HEK293 (cell line): ENCODE measurements at regions not wholly inside any gene's neighbourhood (a gene's known extent, or its start where the extent isn't known, plus 50 kb on each side); places are given as distances from the start of the nearest gene placed in this dataset.

ENCODE experiments used
- CTCF ChIA-PET: fragments of 350-600 bp; formaldehyde crosslinking; extraction: SDS; loops from one replicate; lab custom pipeline; 2021; ENCODE audit warnings: antibody characterized with exemption; lab: Yijun Ruan, JAX
- POLR2A ChIA-PET: fragments of 300-600 bp; formaldehyde crosslinking; extraction: SDS; loops from one replicate; lab custom pipeline; 2020; ENCODE audit warnings: antibody characterized with exemption, inconsistent platforms; lab: Yijun Ruan, JAX
- H3K27ac ChIP-seq: fragments of 200-500 bp; sonication (Bioruptor generic); 2 replicates; pipeline ENCODE4 v1.5.1; 2014; ENCODE audit warnings: low read depth, low read length, control low read depth, inconsistent platforms; ENCODE audit errors: extremely low read depth
- H3K36me3 ChIP-seq, 2 experiments: fragments of 200-500 bp in 1 of 2; sonication (Bioruptor generic) in 1 of 2; 1 replicate in 1 of 2; 2 replicates in 1 of 2; pipeline ENCODE4 v1.5.1; 2014 to 2017; ENCODE audit warnings: inconsistent platforms in 2 of 2, low read length in 2 of 2; ENCODE audit not compliant: control insufficient read depth in 2 of 2, insufficient read depth in 1 of 2
- H3K4me1 ChIP-seq: fragments of 200-500 bp; sonication (Bioruptor generic); 2 replicates; pipeline ENCODE4 v1.5.1; 2014; ENCODE audit warnings: mild to moderate bottlenecking, low read length, inconsistent platforms; ENCODE audit not compliant: control insufficient read depth, insufficient read depth
- H3K4me3 ChIP-seq: 2 replicates; pipeline ENCODE4 v1.5.1; 2011; ENCODE audit warnings: low read depth, mild to moderate bottlenecking, control low read depth, low read length, moderate library complexity
- H3K9me3 ChIP-seq: fragments of 200-500 bp; sonication (Bioruptor generic); 2 replicates; pipeline ENCODE4 v1.5.1; 2014; ENCODE audit warnings: low read depth, low read length, inconsistent platforms; ENCODE audit not compliant: control insufficient read depth, insufficient read depth
- EGR2 ChIP-seq: fragments of 450-650 bp; formaldehyde crosslinking; IDR thresholded peaks from 2 replicates; pipeline ENCODE4 v1.5.1; 2016; ENCODE audit warnings: low read depth, missing biosample characterization, missing genetic modification characterization
- HOXA7 ChIP-seq: sonication (generic); formaldehyde crosslinking; IDR thresholded peaks from 2 replicates; pipeline ENCODE4 v1.8.1; 2022; ENCODE audit warnings: missing genetic modification reagents, borderline replicate concordance
- KLF16 ChIP-seq: fragments of 450-650 bp; formaldehyde crosslinking; IDR thresholded peaks from 2 replicates; pipeline ENCODE4 v1.5.1; 2017; ENCODE audit warnings: missing biosample characterization, missing genetic modification characterization
- SCRT2 ChIP-seq: fragments of 450-650 bp; formaldehyde crosslinking; IDR thresholded peaks from 2 replicates; pipeline ENCODE4 v1.5.1; 2016; ENCODE audit warnings: missing biosample characterization, missing genetic modification characterization
- SP2 ChIP-seq: fragments of 450-650 bp; formaldehyde crosslinking; IDR thresholded peaks from 2 replicates; pipeline ENCODE4 v1.5.1; 2016; ENCODE audit warnings: missing biosample characterization, missing genetic modification characterization
- SP3 ChIP-seq: fragments of 450-650 bp; formaldehyde crosslinking; IDR thresholded peaks from 2 replicates; pipeline ENCODE4 v1.5.1; 2016; ENCODE audit warnings: missing biosample characterization, missing genetic modification characterization
- TCF7L2 ChIP-seq: IDR thresholded peaks from 2 replicates; pipeline ENCODE4 v1.6.1; 2011; ENCODE audit warnings: low read depth, mild to moderate bottlenecking, inconsistent platforms, low read length, moderate library complexity, borderline replicate concordance
- YY1 ChIP-seq: fragments of 450-650 bp; formaldehyde crosslinking; IDR thresholded peaks from 2 replicates; pipeline ENCODE4 v1.5.1; 2018; ENCODE audit warnings: missing biosample characterization, missing genetic modification characterization
- ZFP37 ChIP-seq: fragments of 450-650 bp; formaldehyde crosslinking; IDR thresholded peaks from 2 replicates; pipeline ENCODE4 v1.5.1; 2016; ENCODE audit warnings: missing biosample characterization, missing genetic modification characterization
- ZNF155 ChIP-seq: fragments of 450-650 bp; formaldehyde crosslinking; IDR thresholded peaks from 2 replicates; pipeline ENCODE4 v1.5.1; 2016; ENCODE audit warnings: missing biosample characterization, missing genetic modification characterization
- ZNF266 ChIP-seq: fragments of 450-650 bp; formaldehyde crosslinking; IDR thresholded peaks from 2 replicates; pipeline ENCODE4 v1.5.1; 2016; ENCODE audit warnings: missing biosample characterization, missing genetic modification characterization, low read depth
- ZNF37A ChIP-seq: fragments of 450-650 bp; IDR thresholded peaks from 2 replicates; pipeline ENCODE4 v1.5.1; 2018; ENCODE audit warnings: missing biosample characterization, missing genetic modification characterization
- ZNF548 ChIP-seq: fragments of 450-650 bp; formaldehyde crosslinking; IDR thresholded peaks from 2 replicates; pipeline ENCODE4 v1.5.1; 2016; ENCODE audit warnings: missing biosample characterization, missing genetic modification characterization
- ZNF560 ChIP-seq: fragments of 450-650 bp; formaldehyde crosslinking; IDR thresholded peaks from 2 replicates; pipeline ENCODE4 v1.5.1; 2017; ENCODE audit warnings: missing biosample characterization, missing genetic modification characterization, borderline replicate concordance
- ZNF624 ChIP-seq: fragments of 450-650 bp; formaldehyde crosslinking; IDR thresholded peaks from 2 replicates; pipeline ENCODE4 v1.5.1; 2017; ENCODE audit warnings: missing biosample characterization, missing genetic modification characterization
- ZNF76 ChIP-seq: fragments of 450-650 bp; formaldehyde crosslinking; IDR thresholded peaks from 2 replicates; pipeline ENCODE4; 2016; ENCODE audit warnings: low read depth, missing biosample characterization, missing genetic modification characterization, borderline replicate concordance
- TF ChIP-seq, protein P1 (sequence below): fragments of 450-650 bp; formaldehyde crosslinking; IDR thresholded peaks from 2 replicates; pipeline ENCODE4; 2016; ENCODE audit warnings: missing biosample characterization, missing genetic modification characterization
- TF ChIP-seq, protein P2 (sequence below): fragments of 450-650 bp; formaldehyde crosslinking; IDR thresholded peaks from 2 replicates; pipeline ENCODE4 v1.5.1; 2016; ENCODE audit warnings: missing biosample characterization, missing genetic modification characterization
- TF ChIP-seq, protein P3 (sequence below): sonication (generic); formaldehyde crosslinking; IDR thresholded peaks from 2 replicates; pipeline ENCODE4 v1.8.1; 2022; ENCODE audit warnings: mild to moderate bottlenecking, moderate library complexity, missing genetic modification reagents
- TF ChIP-seq, protein P4 (sequence below): fragments of 450-650 bp; formaldehyde crosslinking; IDR thresholded peaks from 2 replicates; pipeline ENCODE4 v1.5.1; 2016; ENCODE audit warnings: missing biosample characterization, missing genetic modification characterization, borderline replicate concordance
- TF ChIP-seq, protein P5 (sequence below): fragments of 450-650 bp; formaldehyde crosslinking; IDR thresholded peaks from 2 replicates; pipeline ENCODE4 v1.5.1; 2016; ENCODE audit warnings: missing biosample characterization, missing genetic modification characterization
- TF ChIP-seq, protein P6 (sequence below): fragments of 450-650 bp; formaldehyde crosslinking; IDR thresholded peaks from 2 replicates; pipeline ENCODE4 v1.5.1; 2016; ENCODE audit warnings: missing biosample characterization, missing genetic modification characterization, low read depth

DNA sequence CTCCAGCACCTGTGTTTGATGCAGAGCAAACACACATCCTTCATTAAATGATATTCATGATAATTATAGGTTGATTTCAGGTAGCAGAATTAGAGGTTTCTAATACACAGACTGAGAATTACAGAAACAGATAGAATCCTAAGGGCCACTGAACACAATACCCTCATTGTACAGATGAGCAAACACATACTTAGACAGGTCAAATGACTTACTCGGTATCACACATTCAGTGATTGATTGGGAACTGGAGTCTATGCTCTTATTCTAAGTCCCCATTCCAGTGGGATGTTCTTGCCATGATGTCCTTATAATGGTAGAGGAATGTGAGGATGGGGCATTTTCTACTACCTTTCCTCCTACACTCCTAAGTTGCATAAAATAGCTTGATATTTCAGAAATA, 70.8 kb downstream of the DCAF8L1 start:
- H3K27ac ChIP-seq, result no peak overlapping the region
- TF ChIP-seq ZNF266 (tag by site-specific recombination) (no peak), ZNF155 (no peak), HOXA7 (CRISPR knock-in tag) (no peak), KLF16 (no peak), YY1 (no peak)
- TF ChIP-seq, protein P1, sequence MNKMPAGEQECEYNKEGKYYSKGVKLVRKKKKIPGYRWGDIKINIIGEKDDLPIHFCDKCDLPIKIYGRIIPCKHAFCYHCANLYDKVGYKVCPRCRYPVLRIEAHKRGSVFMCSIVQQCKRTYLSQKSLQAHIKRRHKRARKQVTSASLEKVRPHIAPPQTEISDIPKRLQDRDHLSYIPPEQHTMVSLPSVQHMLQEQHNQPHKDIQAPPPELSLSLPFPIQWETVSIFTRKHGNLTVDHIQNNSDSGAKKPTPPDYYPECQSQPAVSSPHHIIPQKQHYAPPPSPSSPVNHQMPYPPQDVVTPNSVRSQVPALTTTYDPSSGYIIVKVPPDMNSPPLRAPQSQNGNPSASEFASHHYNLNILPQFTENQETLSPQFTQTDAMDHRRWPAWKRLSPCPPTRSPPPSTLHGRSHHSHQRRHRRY, result no peak
- TF ChIP-seq, all 188 proteins: peak for 0
- H3K36me3 ChIP-seq, result no peaks in the 10 kb centered on the region
- ChIA-PET POLR2A (no interaction called here), CTCF (no interaction called here)
- no peaks in the 10 kb centered on the region for H3K9me3 ChIP-seq
- no peak overlapping the region for H3K4me3 ChIP-seq
- no peaks in the 10 kb centered on the region for H3K4me1 ChIP-seq

DNA sequence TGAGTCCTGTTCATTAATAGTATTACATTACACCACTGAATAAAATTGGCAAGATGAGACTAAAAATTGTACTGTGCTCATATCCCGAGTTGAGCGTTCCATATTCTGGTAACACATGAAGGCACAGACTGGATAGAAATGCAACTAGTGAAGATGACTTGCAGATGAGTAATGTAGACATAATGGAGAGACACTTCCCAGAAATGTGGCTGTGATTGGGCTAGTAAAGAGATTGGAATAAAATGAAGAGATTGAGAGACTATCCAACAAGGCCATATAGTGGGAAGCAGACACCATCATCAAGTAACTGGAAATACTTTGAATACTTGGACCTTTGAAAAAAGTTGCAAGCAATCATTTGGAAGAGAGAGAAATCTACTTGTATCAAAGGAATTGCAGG, 77.3 kb downstream of the DCAF8L1 start:
- CTCF ChIA-PET, result interaction anchor here (0.5 kb wide), 1 partner anchor 596 kb away, joined by 5 read pairs; no protein-coding TSS in a partner anchor
- POLR2A ChIA-PET, result no interaction called here
- no peak overlapping the region for H3K27ac ChIP-seq
- no peaks in the 10 kb centered on the region for H3K4me1 ChIP-seq
- TF ChIP-seq SP3 (tag by site-specific recombination) (no peak), EGR2 (tag by site-specific recombination) (no peak), SCRT2 (tag by site-specific recombination) (no peak), ZNF76 (tag by site-specific recombination) (no peak), TCF7L2 (no peak), ZNF624 (tag by site-specific recombination) (no peak), ZNF560 (no peak), ZNF37A (tag by site-specific recombination) (no peak), SP2 (tag by site-specific recombination) (no peak), ZNF548 (tag by site-specific recombination) (no peak), ZFP37 (tag by site-specific recombination) (no peak)
- TF ChIP-seq, protein P2, sequence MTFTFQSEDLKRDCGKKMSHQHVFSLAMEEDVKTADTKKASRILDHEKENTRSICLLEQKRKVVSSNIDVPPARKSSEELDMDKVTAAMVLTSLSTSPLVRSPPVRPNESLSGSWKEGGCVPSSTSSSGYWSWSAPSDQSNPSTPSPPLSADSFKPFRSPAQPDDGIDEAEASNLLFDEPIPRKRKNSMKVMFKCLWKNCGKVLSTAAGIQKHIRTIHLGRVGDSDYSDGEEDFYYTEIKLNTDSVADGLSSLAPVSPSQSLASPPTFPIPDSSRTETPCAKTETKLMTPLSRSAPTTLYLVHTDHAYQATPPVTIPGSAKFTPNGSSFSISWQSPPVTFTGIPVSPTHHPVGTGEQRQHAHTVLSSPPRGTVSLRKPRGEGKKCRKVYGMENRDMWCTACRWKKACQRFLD (tag by site-specific recombination), result no peak
- TF ChIP-seq, protein P3, sequence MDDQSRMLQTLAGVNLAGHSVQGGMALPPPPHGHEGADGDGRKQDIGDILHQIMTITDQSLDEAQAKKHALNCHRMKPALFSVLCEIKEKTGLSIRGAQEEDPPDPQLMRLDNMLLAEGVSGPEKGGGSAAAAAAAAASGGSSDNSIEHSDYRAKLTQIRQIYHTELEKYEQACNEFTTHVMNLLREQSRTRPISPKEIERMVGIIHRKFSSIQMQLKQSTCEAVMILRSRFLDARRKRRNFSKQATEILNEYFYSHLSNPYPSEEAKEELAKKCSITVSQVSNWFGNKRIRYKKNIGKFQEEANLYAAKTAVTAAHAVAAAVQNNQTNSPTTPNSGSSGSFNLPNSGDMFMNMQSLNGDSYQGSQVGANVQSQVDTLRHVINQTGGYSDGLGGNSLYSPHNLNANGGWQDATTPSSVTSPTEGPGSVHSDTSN (CRISPR knock-in tag), result no peak
- TF ChIP-seq, protein P4, sequence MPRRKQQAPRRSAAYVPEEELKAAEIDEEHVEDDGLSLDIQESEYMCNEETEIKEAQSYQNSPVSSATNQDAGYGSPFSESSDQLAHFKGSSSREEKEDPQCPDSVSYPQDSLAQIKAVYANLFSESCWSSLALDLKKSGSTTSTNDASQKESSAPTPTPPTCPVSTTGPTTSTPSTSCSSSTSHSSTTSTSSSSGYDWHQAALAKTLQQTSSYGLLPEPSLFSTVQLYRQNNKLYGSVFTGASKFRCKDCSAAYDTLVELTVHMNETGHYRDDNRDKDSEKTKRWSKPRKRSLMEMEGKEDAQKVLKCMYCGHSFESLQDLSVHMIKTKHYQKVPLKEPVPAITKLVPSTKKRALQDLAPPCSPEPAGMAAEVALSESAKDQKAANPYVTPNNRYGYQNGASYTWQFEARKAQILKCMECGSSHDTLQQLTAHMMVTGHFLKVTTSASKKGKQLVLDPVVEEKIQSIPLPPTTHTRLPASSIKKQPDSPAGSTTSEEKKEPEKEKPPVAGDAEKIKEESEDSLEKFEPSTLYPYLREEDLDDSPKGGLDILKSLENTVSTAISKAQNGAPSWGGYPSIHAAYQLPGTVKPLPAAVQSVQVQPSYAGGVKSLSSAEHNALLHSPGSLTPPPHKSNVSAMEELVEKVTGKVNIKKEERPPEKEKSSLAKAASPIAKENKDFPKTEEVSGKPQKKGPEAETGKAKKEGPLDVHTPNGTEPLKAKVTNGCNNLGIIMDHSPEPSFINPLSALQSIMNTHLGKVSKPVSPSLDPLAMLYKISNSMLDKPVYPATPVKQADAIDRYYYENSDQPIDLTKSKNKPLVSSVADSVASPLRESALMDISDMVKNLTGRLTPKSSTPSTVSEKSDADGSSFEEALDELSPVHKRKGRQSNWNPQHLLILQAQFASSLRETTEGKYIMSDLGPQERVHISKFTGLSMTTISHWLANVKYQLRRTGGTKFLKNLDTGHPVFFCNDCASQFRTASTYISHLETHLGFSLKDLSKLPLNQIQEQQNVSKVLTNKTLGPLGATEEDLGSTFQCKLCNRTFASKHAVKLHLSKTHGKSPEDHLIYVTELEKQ (tag by site-specific recombination), result no peak
- TF ChIP-seq, protein P5, sequence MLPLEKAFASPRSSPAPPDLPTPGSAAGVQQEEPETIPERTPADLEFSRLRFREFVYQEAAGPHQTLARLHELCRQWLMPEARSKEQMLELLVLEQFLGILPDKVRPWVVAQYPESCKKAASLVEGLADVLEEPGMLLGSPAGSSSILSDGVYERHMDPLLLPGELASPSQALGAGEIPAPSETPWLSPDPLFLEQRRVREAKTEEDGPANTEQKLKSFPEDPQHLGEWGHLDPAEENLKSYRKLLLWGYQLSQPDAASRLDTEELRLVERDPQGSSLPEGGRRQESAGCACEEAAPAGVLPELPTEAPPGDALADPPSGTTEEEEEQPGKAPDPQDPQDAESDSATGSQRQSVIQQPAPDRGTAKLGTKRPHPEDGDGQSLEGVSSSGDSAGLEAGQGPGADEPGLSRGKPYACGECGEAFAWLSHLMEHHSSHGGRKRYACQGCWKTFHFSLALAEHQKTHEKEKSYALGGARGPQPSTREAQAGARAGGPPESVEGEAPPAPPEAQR (tag by site-specific recombination), result no peak
- TF ChIP-seq, protein P6, sequence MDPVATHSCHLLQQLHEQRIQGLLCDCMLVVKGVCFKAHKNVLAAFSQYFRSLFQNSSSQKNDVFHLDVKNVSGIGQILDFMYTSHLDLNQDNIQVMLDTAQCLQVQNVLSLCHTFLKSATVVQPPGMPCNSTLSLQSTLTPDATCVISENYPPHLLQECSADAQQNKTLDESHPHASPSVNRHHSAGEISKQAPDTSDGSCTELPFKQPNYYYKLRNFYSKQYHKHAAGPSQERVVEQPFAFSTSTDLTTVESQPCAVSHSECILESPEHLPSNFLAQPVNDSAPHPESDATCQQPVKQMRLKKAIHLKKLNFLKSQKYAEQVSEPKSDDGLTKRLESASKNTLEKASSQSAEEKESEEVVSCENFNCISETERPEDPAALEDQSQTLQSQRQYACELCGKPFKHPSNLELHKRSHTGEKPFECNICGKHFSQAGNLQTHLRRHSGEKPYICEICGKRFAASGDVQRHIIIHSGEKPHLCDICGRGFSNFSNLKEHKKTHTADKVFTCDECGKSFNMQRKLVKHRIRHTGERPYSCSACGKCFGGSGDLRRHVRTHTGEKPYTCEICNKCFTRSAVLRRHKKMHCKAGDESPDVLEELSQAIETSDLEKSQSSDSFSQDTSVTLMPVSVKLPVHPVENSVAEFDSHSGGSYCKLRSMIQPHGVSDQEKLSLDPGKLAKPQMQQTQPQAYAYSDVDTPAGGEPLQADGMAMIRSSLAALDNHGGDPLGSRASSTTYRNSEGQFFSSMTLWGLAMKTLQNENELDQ (tag by site-specific recombination), result no peak
- H3K9me3 ChIP-seq, result no peaks in the 10 kb centered on the region
- H3K4me3 ChIP-seq, result no peak overlapping the region
- no peaks in the 10 kb centered on the region for H3K36me3 ChIP-seq
